Muscle layer of duodenum (tissue), 2 donors: ENCODE measurements at regions not wholly inside any gene's neighbourhood (a gene's known extent, or its start where the extent isn't known, plus 50 kb on each side); places are given as distances from the start of the nearest gene placed in this dataset.
"Not testable (repeated sequence)": the region's sequence is repeated elsewhere in the genome, so short reads cannot be mapped to it uniquely, and the experiment has no call there.

Experiments
- H3K27ac ChIP-seq: one replicate; pipeline ENCODE4 v1.7.0; 2013; ENCODE audit warnings: mild to moderate bottlenecking, low read length
- H3K27me3 ChIP-seq: one replicate; pipeline ENCODE4 v1.7.0; 2013; ENCODE audit warnings: low read depth, mild to moderate bottlenecking, control low read depth, low read length
- H3K36me3 ChIP-seq, 2 donors: one replicate each; pipeline ENCODE4 v1.7.0; 2013; ENCODE audit warnings: low read length in 2 of 2, control low read depth in 1 of 2, mild to moderate bottlenecking in 1 of 2; ENCODE audit not compliant: insufficient read depth in 2 of 2, control insufficient read depth in 1 of 2
- H3K4me1 ChIP-seq, 2 donors: one replicate each; pipeline ENCODE4 v1.7.0; 2013; ENCODE audit warnings: low read length in 2 of 2, mild to moderate bottlenecking in 2 of 2, control low read depth in 1 of 2, moderate library complexity in 1 of 2; ENCODE audit not compliant: insufficient read depth in 2 of 2, control insufficient read depth in 1 of 2
- H3K4me3 ChIP-seq, 2 donors: one replicate each; pipeline ENCODE4 v1.7.0; 2013; ENCODE audit warnings: low read length in 2 of 2, low read depth in 1 of 2, mild to moderate bottlenecking in 1 of 2
- H3K9me3 ChIP-seq, 2 donors: one replicate each; pipeline ENCODE4 v1.7.0; 2013; ENCODE audit warnings: low read length in 2 of 2, control low read depth in 1 of 2, mild to moderate bottlenecking in 1 of 2; ENCODE audit not compliant: control insufficient read depth in 1 of 2
- donor health status: healthy.

- Histone ChIP-seq H3K4me3 (no peak overlapping the region), H3K9me3 (no peaks in the 10 kb centered on the region), H3K27me3 (no peaks in the 10 kb centered on the region), H3K36me3 (no peaks in the 10 kb centered on the region), H3K4me1 (no peaks in the 10 kb centered on the region), H3K27ac (no peak overlapping the region)
These were observed 463.0 kb upstream of the KLHL1 start for GRCh38 chr13:70571221-70571620.

- no peaks in the 10 kb centered on the region for H3K9me3 ChIP-seq
- H3K4me1 ChIP-seq, result no peaks in the 10 kb centered on the region
- no peak overlapping the region for H3K27ac ChIP-seq
- H3K4me3 ChIP-seq, result no peak overlapping the region
- H3K27me3 ChIP-seq, result no peaks in the 10 kb centered on the region
- H3K36me3 ChIP-seq, result no peaks in the 10 kb centered on the region
These were observed 460.3 kb upstream of the KLHL1 start for GRCh38 chr13:70568571-70568970.

- Histone ChIP-seq H3K4me1 (no peaks in the 10 kb centered on the region), H3K4me3 (no peak overlapping the region), H3K27ac (no peak overlapping the region), H3K27me3 (no peaks in the 10 kb centered on the region), H3K36me3 (no peaks in the 10 kb centered on the region), H3K9me3 (peaks cover 0 to 2% of the 10 kb centered on the region in 2 donors)
These were observed 436.5 kb upstream of the KLHL1 start for GRCh38 chr13:70544706-70545105.

GRCh38 chr13:70541451-70541850 lies 433.2 kb upstream of the KLHL1 start:
- Histone ChIP-seq H3K27me3 (no peaks in the 10 kb centered on the region), H3K36me3 (no peaks in the 10 kb centered on the region), H3K4me3 (no peak overlapping the region), H3K27ac (no peak overlapping the region), H3K4me1 (no peaks in the 10 kb centered on the region), H3K9me3 (peaks cover 0 to 2% of the 10 kb centered on the region in 2 donors)

GRCh38 chr13:70534466-70534865 lies 426.2 kb upstream of the KLHL1 start:
- Histone ChIP-seq H3K36me3 (no peaks in the 10 kb centered on the region), H3K4me1 (no peaks in the 10 kb centered on the region), H3K9me3 (no peaks in the 10 kb centered on the region), H3K27ac (no peak overlapping the region), H3K27me3 (no peaks in the 10 kb centered on the region), H3K4me3 (no peak overlapping the region)

GRCh38 chr13:70529652-70530051 lies 421.4 kb upstream of the KLHL1 start:
- no peaks in the 10 kb centered on the region for H3K36me3 ChIP-seq
- no peaks in the 10 kb centered on the region for H3K9me3 ChIP-seq
- H3K4me1 ChIP-seq, result no peaks in the 10 kb centered on the region
- no peak overlapping the region for H3K27ac ChIP-seq
- no peaks in the 10 kb centered on the region for H3K27me3 ChIP-seq
- H3K4me3 ChIP-seq, result no peak overlapping the region

- no peaks in the 10 kb centered on the region for H3K36me3 ChIP-seq
- H3K4me3 ChIP-seq, result no peak overlapping the region
- H3K9me3 ChIP-seq, result no peaks in the 10 kb centered on the region
These were observed 419.3 kb upstream of the KLHL1 start for GRCh38 chr13:70527599-70527998.

GRCh38 chr13:70523622-70524021 lies 415.4 kb upstream of the KLHL1 start:
- no peaks in the 10 kb centered on the region for H3K4me1 ChIP-seq
- H3K4me3 ChIP-seq, result no peak overlapping the region
- H3K27ac ChIP-seq, result no peak overlapping the region
- H3K36me3 ChIP-seq, result no peaks in the 10 kb centered on the region
- no peaks in the 10 kb centered on the region for H3K9me3 ChIP-seq
- no peaks in the 10 kb centered on the region for H3K27me3 ChIP-seq

More at GRCh38 chr13:70527599-70527998, 419.3 kb upstream of the KLHL1 start:
- Histone ChIP-seq H3K27ac (no peak overlapping the region), H3K27me3 (no peaks in the 10 kb centered on the region), H3K4me1 (no peaks in the 10 kb centered on the region)

GRCh38 chr13:70520275-70521036 lies 412.2 kb upstream of the KLHL1 start:
- Histone ChIP-seq H3K27me3 (no peaks in the 10 kb centered on the region), H3K4me3 (no peak overlapping the region), H3K4me1 (no peaks in the 10 kb centered on the region), H3K36me3 (no peaks in the 10 kb centered on the region), H3K27ac (no peak overlapping the region), H3K9me3 (no peaks in the 10 kb centered on the region)

- H3K27ac ChIP-seq, result no peak overlapping the region
- no peaks in the 10 kb centered on the region for H3K4me1 ChIP-seq
- H3K9me3 ChIP-seq, result no peaks in the 10 kb centered on the region
- H3K4me3 ChIP-seq, result no peak overlapping the region
- H3K36me3 ChIP-seq, result no peaks in the 10 kb centered on the region
- no peaks in the 10 kb centered on the region for H3K27me3 ChIP-seq
These were observed 409.8 kb upstream of the KLHL1 start for GRCh38 chr13:70518081-70518480.

GRCh38 chr13:70516226-70516625 lies 408.0 kb upstream of the KLHL1 start:
- no peak overlapping the region for H3K4me3 ChIP-seq
- no peaks in the 10 kb centered on the region for H3K27me3 ChIP-seq
- H3K27ac ChIP-seq, result no peak overlapping the region
- H3K9me3 ChIP-seq, result no peaks in the 10 kb centered on the region
- H3K36me3 ChIP-seq, result no peaks in the 10 kb centered on the region
- no peaks in the 10 kb centered on the region for H3K4me1 ChIP-seq

GRCh38 chr13:70511861-70512417 lies 403.7 kb upstream of the KLHL1 start:
- not testable (repeated sequence) for H3K27me3 ChIP-seq, H3K4me3 ChIP-seq, H3K9me3 ChIP-seq, H3K4me1 ChIP-seq, H3K27ac ChIP-seq, H3K36me3 ChIP-seq
